Activated T-helper 9 cell treated with anti-CD3 and anti-CD28 coated beads, Interleukin-2, amount 50 U/mL, for 16 hours (primary cell): ENCODE measurements at regions not wholly inside any gene's neighbourhood (a gene's known extent, or its start where the extent isn't known, plus 50 kb on each side); places are given as distances from the start of the nearest gene placed in this dataset.
"Not testable (repeated sequence)": the region's sequence is repeated elsewhere in the genome, so short reads cannot be mapped to it uniquely, and the experiment has no call there.

ENCODE experiments used
- DNase-seq: peaks from one replicate; pipeline ENCODE4 v3.0.0-alpha.2; 2020; ENCODE audit warnings: low read depth

- DNase-seq: not testable (repeated sequence)
These were observed 97.3 kb upstream of the GALNT15 start for GRCh38 chr3:16077146-16077545.

GRCh38 chr3:16077681-16078080 is 96.8 kb upstream of the GALNT15 start:
- not testable (repeated sequence) for DNase-seq

- no peak for DNase-seq
These were observed 95.0 kb upstream of the GALNT15 start for GRCh38 chr3:16079519-16079918.

- no peak for DNase-seq
These were observed 92.8 kb upstream of the GALNT15 start for GRCh38 chr3:16081661-16082060.

- DNase-seq: no peak
These were observed 89.6 kb upstream of the GALNT15 start for GRCh38 chr3:16084887-16085286.

GRCh38 chr3:16085410-16085809 is 89.1 kb upstream of the GALNT15 start:
- no peak for DNase-seq

- DNase-seq: no peak
These were observed 88.4 kb upstream of the GALNT15 start for GRCh38 chr3:16085884-16086608.

- no peak for DNase-seq
These were observed 87.8 kb upstream of the GALNT15 start for GRCh38 chr3:16086690-16087089.

- no peak for DNase-seq
These were observed 86.0 kb upstream of the GALNT15 start for GRCh38 chr3:16088496-16088895.

- DNase-seq: no peak
These were observed 85.0 kb upstream of the GALNT15 start for GRCh38 chr3:16089521-16089920.

GRCh38 chr3:16090024-16090423 is 84.5 kb upstream of the GALNT15 start:
- no peak for DNase-seq

GRCh38 chr3:16090706-16091105 is 83.8 kb upstream of the GALNT15 start:
- DNase-seq: no peak

GRCh38 chr3:16092923-16093322 is 81.6 kb upstream of the GALNT15 start:
- no peak for DNase-seq

- DNase-seq: no peak
These were observed 72.9 kb upstream of the GALNT15 start for GRCh38 chr3:16101295-16102186.

- no peak for DNase-seq
These were observed 72.3 kb upstream of the GALNT15 start for GRCh38 chr3:16102187-16102561.

GRCh38 chr3:16102905-16103364 is 71.5 kb upstream of the GALNT15 start:
- no peak for DNase-seq

GRCh38 chr3:16103472-16103871 is 71.0 kb upstream of the GALNT15 start:
- DNase-seq: no peak

GRCh38 chr3:16104156-16104555 is 70.3 kb upstream of the GALNT15 start:
- no peak for DNase-seq

- DNase-seq: no peak
These were observed 68.4 kb upstream of the GALNT15 start for GRCh38 chr3:16106050-16106449.

GRCh38 chr3:16108424-16108823 is 66.1 kb upstream of the GALNT15 start:
- no peak for DNase-seq

- no peak for DNase-seq
These were observed 64.6 kb upstream of the GALNT15 start for GRCh38 chr3:16109929-16110328.

GRCh38 chr3:16112910-16113504 is 61.5 kb upstream of the GALNT15 start:
- DNase-seq: no peak

GRCh38 chr3:16113704-16114103 is 60.8 kb upstream of the GALNT15 start:
- no peak for DNase-seq
